ENCODE measurements at regions not wholly inside any gene's neighbourhood (a gene's known extent, or its start where the extent isn't known, plus 50 kb on each side); places are given as distances from the start of the nearest gene placed in this dataset.

GRCh38 chr5:163345216-163345615 lies 92.2 kb upstream of the CCNG1 start:
- Histone ChIP-seq H2AFZ (ENCODE audit: control insufficient read depth, low read length) (no peak overlapping the region), H3K4me3 (ENCODE audit: control insufficient read depth in 2 of 3, extremely low read depth in 1 of 3, insufficient read depth in 2 of 3, low read depth in 1 of 3, low read length in 3 of 3) (no peak overlapping the region), H4K20me1 (ENCODE audit: control insufficient read depth, extremely low read depth, insufficient read depth, low read length) (no peaks in the 10 kb centered on the region), H3K79me2 (ENCODE audit: control insufficient read depth, insufficient read depth, low read length) (no peaks in the 10 kb centered on the region), H3K9me1 (ENCODE audit: control insufficient read depth, extremely low read depth, insufficient read depth, low read length) (no peaks in the 10 kb centered on the region), H3K9me3 (ENCODE audit: control insufficient read depth, low read depth, low read length) (no peaks in the 10 kb centered on the region), H3K27me3 (ENCODE audit: control insufficient read depth, extremely low read depth, insufficient read depth, low read length) (no peaks in the 10 kb centered on the region), H3K4me1 (ENCODE audit: control insufficient read depth, extremely low read depth, insufficient read depth, low read length) (no peaks in the 10 kb centered on the region), H3K4me2 (ENCODE audit: control insufficient read depth, extremely low read depth, insufficient read depth, low read depth, low read length) (no peak overlapping the region), H3K27ac (ENCODE audit: control insufficient read depth, insufficient read depth, low read length) (no peak overlapping the region), H3K36me3 (ENCODE audit: control insufficient read depth in 2 of 2, extremely low read depth in 1 of 2, insufficient read depth in 2 of 2, low read length in 2 of 2) (no peaks in the 10 kb centered on the region), H3K9ac (ENCODE audit: control insufficient read depth, extremely low read depth, insufficient read depth, low read length) (no peak overlapping the region)
- DNase-seq (ENCODE audit: low read depth, low spot score): no peak
- no peak for TF ChIP-seq EZH2 (IDR thresholded peaks at IDR 0.05; ENCODE audit: low read length)
- TF ChIP-seq CTCF (optimal IDR thresholded peaks at IDR 0.05 in 1 of 3, IDR thresholded peaks at IDR 0.05 in 1 of 3, conservative IDR thresholded peaks at IDR 0.05 in 1 of 3; ENCODE audit: extremely low read depth in 1 of 3, insufficient read depth in 2 of 3, low read length in 3 of 3): no peak
- dilution Hi-C loops (cut with MboI; ENCODE audit: extremely low pct_ligation_motif_present, low sequenced_read_pairs): no loop called here
- no peak for FAIRE-seq

- H3K36me3 ChIP-seq (ENCODE audit: control insufficient read depth in 2 of 2, extremely low read depth in 1 of 2, insufficient read depth in 2 of 2, low read length in 2 of 2): no peaks in the 10 kb centered on the region
- peak; percentile 1 for DNase-seq (ENCODE audit: low read depth, low spot score)
- H2AFZ ChIP-seq (ENCODE audit: control insufficient read depth, low read length): no peak overlapping the region
- no peak overlapping the region for H3K4me2 ChIP-seq (ENCODE audit: control insufficient read depth, extremely low read depth, insufficient read depth, low read depth, low read length)
- no peak overlapping the region for H3K4me3 ChIP-seq (ENCODE audit: control insufficient read depth in 2 of 3, extremely low read depth in 1 of 3, insufficient read depth in 2 of 3, low read depth in 1 of 3, low read length in 3 of 3)
- H3K79me2 ChIP-seq (ENCODE audit: control insufficient read depth, insufficient read depth, low read length): no peaks in the 10 kb centered on the region
- dilution Hi-C loops (cut with MboI; ENCODE audit: extremely low pct_ligation_motif_present, low sequenced_read_pairs): no loop called here
- TF ChIP-seq EZH2 (IDR thresholded peaks at IDR 0.05; ENCODE audit: low read length) (no peak), CTCF (optimal IDR thresholded peaks at IDR 0.05 in 1 of 3, IDR thresholded peaks at IDR 0.05 in 1 of 3, conservative IDR thresholded peaks at IDR 0.05 in 1 of 3; ENCODE audit: extremely low read depth in 1 of 3, insufficient read depth in 2 of 3, low read length in 3 of 3) (peak; percentile 61 to 68 (median 64))
- H3K9me1 ChIP-seq (ENCODE audit: control insufficient read depth, extremely low read depth, insufficient read depth, low read length): no peaks in the 10 kb centered on the region
- no peak for FAIRE-seq
- H3K9me3 ChIP-seq (ENCODE audit: control insufficient read depth, low read depth, low read length): no peaks in the 10 kb centered on the region
- no peak overlapping the region for H3K27ac ChIP-seq (ENCODE audit: control insufficient read depth, insufficient read depth, low read length)
- no peaks in the 10 kb centered on the region for H3K4me1 ChIP-seq (ENCODE audit: control insufficient read depth, extremely low read depth, insufficient read depth, low read length)
- no peaks in the 10 kb centered on the region for H4K20me1 ChIP-seq (ENCODE audit: control insufficient read depth, extremely low read depth, insufficient read depth, low read length)
- no peaks in the 10 kb centered on the region for H3K27me3 ChIP-seq (ENCODE audit: control insufficient read depth, extremely low read depth, insufficient read depth, low read length)
- H3K9ac ChIP-seq (ENCODE audit: control insufficient read depth, extremely low read depth, insufficient read depth, low read length): no peak overlapping the region
Measured at GRCh38 chr5:163347671-163348070, 89.7 kb upstream of the CCNG1 start.

All from keratinocyte (primary cell).